Heart right ventricle (tissue), 16 donors: ENCODE measurements at regions not wholly inside any gene's neighbourhood (a gene's known extent, or its start where the extent isn't known, plus 50 kb on each side); places are given as distances from the start of the nearest gene placed in this dataset.

Experiments used
- ATAC-seq, 8 donors: fragments of 200-7000 bp; cut with Tn5 transposase; one replicate each; pipeline ENCODE4 v1.9.1; 2020; ENCODE audit warnings: mild to moderate bottlenecking in 8 of 8, moderate library complexity in 8 of 8, moderate number of reproducible peaks in 1 of 8
- DNase-seq, 2 donors: peaks; one replicate each; pipeline ENCODE4 v3.0.0-alpha.2; 2020
- H3K27ac ChIP-seq, 10 donors: fragments of 200-600 bp; sonication (generic) in 2 of 10; one replicate each; pipeline versions ENCODE4 v1.5.0 to v1.8.0; 2020 to 2022; ENCODE audit warnings: mild to moderate bottlenecking in 3 of 10
- H3K27me3 ChIP-seq, 7 donors: fragments of 200-600 bp; one replicate each; pipeline ENCODE4 v1.8.0; 2021 to 2022; ENCODE audit warnings: mild to moderate bottlenecking in 2 of 7
- H3K36me3 ChIP-seq, 9 donors: fragments of 200-600 bp; sonication (generic) in 1 of 9; one replicate each; pipeline versions ENCODE4 v1.5.0 to v1.8.0; 2020 to 2022; ENCODE audit warnings: mild to moderate bottlenecking in 2 of 9
- H3K4me1 ChIP-seq, 9 donors: fragments of 200-600 bp; sonication (generic) in 1 of 9; one replicate each; pipeline versions ENCODE4 v1.5.0 to v1.8.0; 2020 to 2022; ENCODE audit warnings: mild to moderate bottlenecking in 4 of 9
- H3K4me3 ChIP-seq, 10 donors: fragments of 200-600 bp; sonication (generic) in 2 of 10; one replicate each; pipeline versions ENCODE4 v1.5.0 to v1.8.0; 2020 to 2022; ENCODE audit warnings: mild to moderate bottlenecking in 7 of 10, moderate library complexity in 2 of 10
- H3K9me3 ChIP-seq, 11 donors: fragments of 200-600 bp in 10 of 11; sonication (generic) in 2 of 11; one replicate each; pipeline versions ENCODE4 v1.5.0 to v1.8.0; 2013 to 2022; ENCODE audit warnings: mild to moderate bottlenecking in 2 of 11, control low read depth in 1 of 11, moderate library complexity in 1 of 11
- CTCF ChIP-seq, 9 donors: fragments of 200-600 bp; sonication (generic) in 2 of 9; IDR thresholded peaks; one replicate each; pipeline versions ENCODE4 v1.5.0 to v1.8.0; 2021 to 2022; ENCODE audit warnings: antibody characterized with exemption in 9 of 9, mild to moderate bottlenecking in 5 of 9, moderate library complexity in 1 of 9
- WGBS, 2 donors: extraction: QIAGEN DNeasy Blood & Tissue Kit; methylation state at CpG; one replicate each; pipeline ENCODE4 v1.1.7; 2013; ENCODE audit warnings: inconsistent platforms in 1 of 2; 5-methylcytosine and 5-hydroxymethylcytosine counted together
- intact Hi-C, 10 donors: fragments of 100-400 bp; cut with DNase I; formaldehyde crosslinking; loops; one replicate each; pipeline versions ENCODE4 v1.11.1 to v1.14.2; 2022
- donor health status: Arrhythmogenic right ventricular cardiomyopathy.
- donor health status: ischemic (EF 13 %, LVEDD 7.1; RV severe dilation, severe dysfunction).
- donor health status: healthy with polysubstance abuse.
- donor health status: DM: no; HTN: yes; CAD: no.
- donor health status: DM: no; HTN: no; CAD: no.
- donor health status: ischemic (EF 25% LVEDD 6.9; RV normal size, moderate dysfunction).
- donor health status: ischemic (EF 25% LVEDD 5.7; RV mildly dilated, moderate dysfunction).
- donor health status: healthy.
- donor health status: DM: yes; HTN: yes; CAD: no.
- donor health status: Ischemic cardiomyopathy.
- donor health status: ischemic (EF 35%, LVEDD 5.7; RV mildly dilated, moderate dysfunction).
- donor health status: nonischemic (EF 11% LVEDD 7.7; RV severe dilation, severe dysfunction).
- donor health status: DM: yes; HTN: yes; CAD: no.
- donor health status: PGD.
- donor health status: ischemic (EF 29% LVEDD 5.4; RV normal size, mild dysfunction).
- donor health status: nonischemic (EF 23%, LVEDD 6.1; RV moderate dilation, normal function).

- no peak overlapping the region for H3K4me3 ChIP-seq
- no peaks in the 10 kb centered on the region for H3K9me3 ChIP-seq
- no peaks in the 10 kb centered on the region for H3K36me3 ChIP-seq
- DNase-seq (no peak), ATAC-seq (no peak)
- TF ChIP-seq CTCF (IDR thresholded peaks at IDR 0.05): no peak
- intact Hi-C loops: loop anchor here in 1 of 10 donors (10.0 kb wide), 1 partner anchor 56 kb away; no protein-coding TSS in a partner anchor
- H3K4me1 ChIP-seq: no peaks in the 10 kb centered on the region
- no peak overlapping the region for H3K27ac ChIP-seq
- H3K27me3 ChIP-seq: peaks cover 0 to 3% (median 0%) of the 10 kb centered on the region in 7 donors
Observed at GRCh38 chr7:24138343-24138742, 145.6 kb upstream of the NPY start.

GRCh38 chr7:24140001-24140400 lies 144.0 kb upstream of the NPY start:
- Histone ChIP-seq H3K27me3 (peaks cover 0 to 3% (median 0%) of the 10 kb centered on the region in 7 donors), H3K4me1 (no peaks in the 10 kb centered on the region), H3K27ac (no peak overlapping the region), H3K4me3 (no peak overlapping the region), H3K36me3 (no peaks in the 10 kb centered on the region), H3K9me3 (no peaks in the 10 kb centered on the region)
- TF ChIP-seq CTCF (IDR thresholded peaks at IDR 0.05): no peak
- intact Hi-C loops: no loop called here
- WGBS, 2 donors: 56 to 76% methylated on average over 4 of the region's 4 CpGs
- DNase-seq (no peak), ATAC-seq (no peak)

GRCh38 chr7:24141874-24142509 lies 142.0 kb upstream of the NPY start:
- no peak overlapping the region for H3K4me3 ChIP-seq
- ATAC-seq: no peak
- TF ChIP-seq CTCF (IDR thresholded peaks at IDR 0.05): no peak
- no peak overlapping the region for H3K27ac ChIP-seq
- WGBS, 2 donors: 72 to 77% methylated on average over 15 of the region's 15 CpGs
- H3K27me3 ChIP-seq: no peaks in the 10 kb centered on the region
- intact Hi-C loops: no loop called here
- DNase-seq: no peak
- H3K9me3 ChIP-seq: no peaks in the 10 kb centered on the region
- H3K36me3 ChIP-seq: no peaks in the 10 kb centered on the region
- H3K4me1 ChIP-seq: no peaks in the 10 kb centered on the region

- 73 to 82% methylated on average over 4 of the region's 4 CpGs for WGBS, 2 donors
- no peak for TF ChIP-seq CTCF (IDR thresholded peaks at IDR 0.05)
- H3K4me3 ChIP-seq: no peak overlapping the region
- no peaks in the 10 kb centered on the region for H3K9me3 ChIP-seq
- H3K4me1 ChIP-seq: no peaks in the 10 kb centered on the region
- ATAC-seq (no peak), DNase-seq (no peak)
- no peaks in the 10 kb centered on the region for H3K27me3 ChIP-seq
- intact Hi-C loops: no loop called here
- no peak overlapping the region for H3K27ac ChIP-seq
- no peaks in the 10 kb centered on the region for H3K36me3 ChIP-seq
Observed at GRCh38 chr7:24143547-24143946, 140.4 kb upstream of the NPY start.
